Prostate gland (tissue), 2 donors: ENCODE measurements at regions not wholly inside any gene's neighbourhood (a gene's known extent, or its start where the extent isn't known, plus 50 kb on each side); places are given as distances from the start of the nearest gene placed in this dataset.

Experiments
- CTCF ChIP-seq, 4 experiments: fragments of 200-600 bp in 2 of 4; fragments of 450-650 bp in 2 of 4; sonication (generic) in 2 of 4; IDR thresholded peaks; 1 replicate in 3 of 4; 2 replicates in 1 of 4; pipeline ENCODE4 v1.5.1; 2016 to 2019; ENCODE audit warnings: antibody characterized with exemption in 4 of 4, mild to moderate bottlenecking in 2 of 4, moderate library complexity in 2 of 4
- POLR2AphosphoS5 ChIP-seq: sonication (generic); formaldehyde crosslinking; IDR thresholded peaks from one replicate; pipeline ENCODE4 v1.6.1; 2017; ENCODE audit warnings: antibody characterized with exemption

- TF ChIP-seq CTCF (IDR thresholded peaks at IDR 0.05): no peak
- TF ChIP-seq POLR2AphosphoS5: no peak
These were observed 109.0 kb upstream of the MDM1 start for GRCh38 chr12:68441167-68441566.
